ENCODE measurements at regions not wholly inside any gene's neighbourhood (a gene's known extent, or its start where the extent isn't known, plus 50 kb on each side); places are given as distances from the start of the nearest gene placed in this dataset.
"Not testable (repeated sequence)": the region's sequence is repeated elsewhere in the genome, so short reads cannot be mapped to it uniquely, and the experiment has no call there.

GRCh38 chr3:11712646-11713045, 68.9 kb upstream of the VGLL4 start:
- DNase-seq (ENCODE audit: low read depth) = no peak

GRCh38 chr3:11711876-11712275, 68.2 kb upstream of the VGLL4 start:
- no peak for DNase-seq (ENCODE audit: low read depth)

- DNase-seq (ENCODE audit: low read depth) = no peak
Measured at GRCh38 chr3:11709782-11710181, 66.1 kb upstream of the VGLL4 start.

GRCh38 chr3:11707084-11707483, 63.4 kb upstream of the VGLL4 start:
- DNase-seq (ENCODE audit: low read depth) = not testable (repeated sequence)

- DNase-seq (ENCODE audit: low read depth) = no peak
Measured at GRCh38 chr3:11706604-11707003, 62.9 kb upstream of the VGLL4 start.

- DNase-seq (ENCODE audit: low read depth) = peak; percentile 29
Measured at GRCh38 chr3:11705049-11705448, 61.3 kb upstream of the VGLL4 start.

- DNase-seq (ENCODE audit: low read depth) = no peak
Measured at GRCh38 chr3:11703146-11703545, 59.4 kb upstream of the VGLL4 start.

- peak; percentile 81 for DNase-seq (ENCODE audit: low read depth)
Measured at GRCh38 chr3:11699083-11699427, 55.3 kb upstream of the VGLL4 start.

GRCh38 chr3:11698326-11699082, 54.8 kb upstream of the VGLL4 start:
- peak; percentile 18 for DNase-seq (ENCODE audit: low read depth)

- DNase-seq (ENCODE audit: low read depth) = no peak
Measured at GRCh38 chr3:11697701-11698100, 54.0 kb upstream of the VGLL4 start.

- DNase-seq (ENCODE audit: low read depth) = no peak
Measured at GRCh38 chr3:11696054-11696453, 52.3 kb upstream of the VGLL4 start.

Data from renal cortical epithelial cell (primary cell).